Mammary epithelial cell (primary cell): ENCODE measurements at regions not wholly inside any gene's neighbourhood (a gene's known extent, or its start where the extent isn't known, plus 50 kb on each side); places are given as distances from the start of the nearest gene placed in this dataset.

ENCODE experiments used
- EZH2 ChIP-seq: IDR thresholded peaks from 2 replicates; pipeline ENCODE4 v1.6.1; 2012; ENCODE audit warnings: low read length, inconsistent platforms, borderline replicate concordance
- TF ChIP-seq, protein P1 (sequence below), 2 donors: IDR thresholded peaks in 1 of 2; conservative IDR thresholded peaks in 1 of 2; 2 replicates each; pipeline ENCODE4 v1.5.1; 2011 to 2012; ENCODE audit warnings: inconsistent platforms in 2 of 2, low read length in 2 of 2, mild to moderate bottlenecking in 2 of 2, control low read depth in 1 of 2, low read depth in 1 of 2; ENCODE audit not compliant: insufficient read depth in 1 of 2; ENCODE audit errors: extremely low read depth in 1 of 2

DNA sequence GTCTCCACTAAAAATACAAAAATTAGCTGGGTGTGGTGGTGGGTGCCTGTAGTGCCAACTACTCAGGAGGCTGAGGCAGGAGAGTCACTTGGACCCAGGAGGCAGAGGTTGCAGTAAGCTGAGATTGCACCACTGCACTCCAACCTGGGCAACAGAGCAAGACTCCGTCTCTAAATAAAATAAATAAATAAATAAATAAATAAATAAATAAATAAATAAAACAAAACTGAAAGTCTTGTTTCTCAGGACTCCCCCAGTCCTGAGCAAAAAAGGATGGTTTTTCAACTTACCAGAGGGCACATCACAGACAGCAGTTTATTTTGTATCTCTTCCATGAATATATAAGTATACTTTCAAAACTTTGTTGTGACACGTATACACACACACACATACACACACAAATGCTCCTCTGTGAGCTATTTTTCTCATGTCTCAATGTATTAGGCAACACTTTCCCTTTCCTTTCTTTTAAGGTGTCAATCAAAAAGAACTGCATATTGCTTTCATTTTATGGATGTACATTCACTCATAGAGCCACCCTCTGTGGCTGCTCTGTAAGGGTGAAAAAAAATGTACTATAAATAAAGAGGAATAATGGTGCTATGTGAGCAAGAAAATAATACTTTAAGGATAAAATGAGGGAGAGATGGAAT lies 54.8 kb upstream of the MITF start:
- TF ChIP-seq, protein P1, sequence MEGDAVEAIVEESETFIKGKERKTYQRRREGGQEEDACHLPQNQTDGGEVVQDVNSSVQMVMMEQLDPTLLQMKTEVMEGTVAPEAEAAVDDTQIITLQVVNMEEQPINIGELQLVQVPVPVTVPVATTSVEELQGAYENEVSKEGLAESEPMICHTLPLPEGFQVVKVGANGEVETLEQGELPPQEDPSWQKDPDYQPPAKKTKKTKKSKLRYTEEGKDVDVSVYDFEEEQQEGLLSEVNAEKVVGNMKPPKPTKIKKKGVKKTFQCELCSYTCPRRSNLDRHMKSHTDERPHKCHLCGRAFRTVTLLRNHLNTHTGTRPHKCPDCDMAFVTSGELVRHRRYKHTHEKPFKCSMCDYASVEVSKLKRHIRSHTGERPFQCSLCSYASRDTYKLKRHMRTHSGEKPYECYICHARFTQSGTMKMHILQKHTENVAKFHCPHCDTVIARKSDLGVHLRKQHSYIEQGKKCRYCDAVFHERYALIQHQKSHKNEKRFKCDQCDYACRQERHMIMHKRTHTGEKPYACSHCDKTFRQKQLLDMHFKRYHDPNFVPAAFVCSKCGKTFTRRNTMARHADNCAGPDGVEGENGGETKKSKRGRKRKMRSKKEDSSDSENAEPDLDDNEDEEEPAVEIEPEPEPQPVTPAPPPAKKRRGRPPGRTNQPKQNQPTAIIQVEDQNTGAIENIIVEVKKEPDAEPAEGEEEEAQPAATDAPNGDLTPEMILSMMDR (conservative IDR thresholded peaks at IDR 0.05 in 1 of 2, IDR thresholded peaks at IDR 0.05 in 1 of 2; ENCODE audit: extremely low read depth in 1 of 2, insufficient read depth in 1 of 2, low read depth in 1 of 2, low read length in 2 of 2) = no peak
- no peak for TF ChIP-seq EZH2
